IMR-90 (cell line): ENCODE measurements at regions not wholly inside any gene's neighbourhood (a gene's known extent, or its start where the extent isn't known, plus 50 kb on each side); places are given as distances from the start of the nearest gene placed in this dataset.

Source experiments
- ATAC-seq: fragments of 200-7000 bp; cut with Tn5 transposase; 2 replicates; pipeline ENCODE4 v1.9.1; 2020; ENCODE audit warnings: low read depth, mild to moderate bottlenecking, moderate library complexity
- BruUV-seq: library from RNA; stranded (reverse); fragments of 400-500 nt; replicated peaks from 2 replicates; lab custom pipeline; 2021; lab: Mats Ljungman, UMichigan
- CTCF ChIA-PET: fragments of 300-600 bp; formaldehyde crosslinking; extraction: SDS; loops from one replicate; lab custom pipeline; 2021; ENCODE audit warnings: antibody characterized with exemption; lab: Yijun Ruan, JAX
- POLR2A ChIA-PET: fragments of 300-600 bp; sonication (Branson Sonifier 250); formaldehyde crosslinking; loops from one replicate; lab custom pipeline; 2022; ENCODE audit warnings: antibody characterized with exemption; ENCODE audit not compliant: unreplicated experiment; lab: Charles Lee
- DNase-seq: peaks from one replicate; pipeline ENCODE4 v3.0.0; 2013
- H2AFZ ChIP-seq: replicated peaks from 2 replicates; pipeline ENCODE3; 2013; ENCODE audit warnings: low read length, mild to moderate bottlenecking; ENCODE audit not compliant: poor library complexity
- H2AK5ac ChIP-seq: 2 replicates; pipeline ENCODE4 v1.6.1; 2013; ENCODE audit warnings: low read depth, low read length, inconsistent platforms
- H2AK9ac ChIP-seq: replicated peaks from 2 replicates; pipeline ENCODE3; 2013; ENCODE audit warnings: mild to moderate bottlenecking, low read depth, low read length, moderate library complexity; ENCODE audit not compliant: poor library complexity
- H2BK120ac ChIP-seq: 2 replicates; pipeline ENCODE4 v1.6.1; 2013; ENCODE audit warnings: low read depth, low read length, inconsistent platforms
- H2BK15ac ChIP-seq: 3 replicates; pipeline ENCODE4 v1.6.1; 2013; ENCODE audit warnings: low read depth, low read length, inconsistent platforms
- H2BK20ac ChIP-seq: 2 replicates; pipeline ENCODE4 v1.6.1; 2013; ENCODE audit warnings: low read depth, mild to moderate bottlenecking, inconsistent platforms, low read length, moderate library complexity
- H2BK5ac ChIP-seq: 2 replicates; pipeline ENCODE4 v1.6.1; 2013; ENCODE audit warnings: mild to moderate bottlenecking, low read depth, low read length, inconsistent platforms; ENCODE audit not compliant: poor library complexity, severe bottlenecking
- H3K14ac ChIP-seq: replicated peaks from 2 replicates; pipeline ENCODE4 v1.6.1; 2013; ENCODE audit warnings: low read depth, low read length, inconsistent platforms
- H3K18ac ChIP-seq: 2 replicates; pipeline ENCODE4 v1.6.1; 2013; ENCODE audit warnings: low read depth, low read length, control low read depth
- H3K23ac ChIP-seq: 2 replicates; pipeline ENCODE4 v1.6.1; 2013; ENCODE audit warnings: low read depth, low read length, inconsistent platforms
- H3K27ac ChIP-seq: 2 replicates; pipeline ENCODE4 v1.5.1; 2013; ENCODE audit warnings: mild to moderate bottlenecking, control low read depth, low read length; ENCODE audit not compliant: insufficient read depth
- H3K27me3 ChIP-seq: 2 replicates; pipeline ENCODE4 v1.6.1; 2013; ENCODE audit warnings: low read length; ENCODE audit not compliant: control insufficient read depth, insufficient read depth
- H3K36me3 ChIP-seq: 2 replicates; pipeline ENCODE4 v1.6.1; 2013; ENCODE audit warnings: low read length, mixed read lengths; ENCODE audit not compliant: control insufficient read depth, insufficient read depth
- H3K4ac ChIP-seq: 2 replicates; pipeline ENCODE4 v1.6.1; 2013; ENCODE audit warnings: low read depth, low read length, inconsistent platforms
- H3K4me1 ChIP-seq: 2 replicates; pipeline ENCODE4 v1.6.1; 2013; ENCODE audit warnings: low read length, mixed read lengths; ENCODE audit not compliant: control insufficient read depth, insufficient read depth
- H3K4me2 ChIP-seq: 2 replicates; pipeline ENCODE4 v1.6.1; 2013; ENCODE audit warnings: low read depth, mild to moderate bottlenecking, control low read depth, low read length, moderate library complexity
- H3K4me3 ChIP-seq: 2 replicates; pipeline ENCODE4 v1.5.1; 2013; ENCODE audit warnings: low read depth, mild to moderate bottlenecking, control low read depth, low read length, moderate library complexity; ENCODE audit not compliant: insufficient read depth
- H3K56ac ChIP-seq: 2 replicates; pipeline ENCODE4 v1.6.1; 2013; ENCODE audit warnings: low read length, inconsistent platforms; ENCODE audit not compliant: insufficient read depth; ENCODE audit errors: extremely low read depth
- H3K79me1 ChIP-seq, 2 experiments: 2 replicates each; pipeline ENCODE4 v1.6.1; 2013; ENCODE audit warnings: low read length in 2 of 2, inconsistent platforms in 1 of 2, low read depth in 1 of 2
- H3K9ac ChIP-seq: 2 replicates; pipeline ENCODE4 v1.6.1; 2013; ENCODE audit warnings: low read depth, low read length, control low read depth
- H3K9me1 ChIP-seq: 2 replicates; pipeline ENCODE4 v1.6.1; 2013; ENCODE audit warnings: low read length, inconsistent platforms; ENCODE audit not compliant: insufficient read depth
- H3K9me3 ChIP-seq: 2 replicates; pipeline ENCODE4 v1.6.1; 2013; ENCODE audit warnings: low read length; ENCODE audit not compliant: control insufficient read depth, insufficient read depth
- H4K20me1 ChIP-seq: 2 replicates; pipeline ENCODE4 v1.6.1; 2013; ENCODE audit warnings: low read length, inconsistent platforms; ENCODE audit not compliant: insufficient read depth
- H4K5ac ChIP-seq: 2 replicates; pipeline ENCODE4 v1.6.1; 2013; ENCODE audit warnings: mild to moderate bottlenecking, low read depth, low read length, control low read depth
- H4K8ac ChIP-seq, 2 experiments: 2 replicates each; pipeline ENCODE4 v1.6.1; 2013; ENCODE audit warnings: low read depth in 2 of 2, low read length in 2 of 2, control low read depth in 1 of 2, inconsistent platforms in 1 of 2
- H4K91ac ChIP-seq: 2 replicates; pipeline ENCODE4 v1.6.1; 2013; ENCODE audit warnings: low read depth, low read length, inconsistent platforms; ENCODE audit not compliant: insufficient read depth
- CEBPB ChIP-seq: IDR thresholded peaks from 2 replicates; pipeline ENCODE4 v1.6.1; 2012; ENCODE audit warnings: low read depth, low read length, improper control_type of control experiment
- CHD1 ChIP-seq: IDR thresholded peaks from 2 replicates; pipeline ENCODE4 v1.6.1; 2012; ENCODE audit warnings: low read depth, low read length, improper control_type of control experiment
- ELK1 ChIP-seq: fragments of 150-350 bp; IDR thresholded peaks from 2 replicates; pipeline ENCODE4 v1.6.1; 2016; ENCODE audit warnings: low read depth, mild to moderate bottlenecking, low read length, moderate library complexity, borderline replicate concordance
- MAFK ChIP-seq: IDR thresholded peaks from 2 replicates; pipeline ENCODE4 v1.6.1; 2012; ENCODE audit warnings: low read depth, low read length, improper control_type of control experiment
- MAZ ChIP-seq: IDR thresholded peaks from 2 replicates; pipeline ENCODE4 v1.6.1; 2012; ENCODE audit warnings: low read depth, mild to moderate bottlenecking, low read length, improper control_type of control experiment, moderate library complexity, borderline replicate concordance
- MXI1 ChIP-seq: IDR thresholded peaks from 2 replicates; pipeline ENCODE4 v1.6.1; 2012; ENCODE audit warnings: low read depth, mild to moderate bottlenecking, low read length, moderate library complexity, borderline replicate concordance
- POLR2A ChIP-seq: IDR thresholded peaks from 2 replicates; pipeline ENCODE4 v1.6.1; 2012; ENCODE audit warnings: mild to moderate bottlenecking, low read depth, low read length
- RAD21 ChIP-seq: IDR thresholded peaks from 2 replicates; pipeline ENCODE4 v1.6.1; 2012; ENCODE audit warnings: low read length, improper control_type of control experiment
- RFX5 ChIP-seq: IDR thresholded peaks from 2 replicates; pipeline ENCODE4 v1.8.0; 2012; ENCODE audit warnings: low read depth, mild to moderate bottlenecking, low read length, moderate library complexity
- SMC3 ChIP-seq: fragments of 150-350 bp; IDR thresholded peaks from 2 replicates; pipeline ENCODE4 v1.6.1; 2016; ENCODE audit warnings: low read depth, mild to moderate bottlenecking, antibody characterized with exemption, low read length, moderate library complexity
- USF2 ChIP-seq: fragments of 150-350 bp; IDR thresholded peaks from 2 replicates; pipeline ENCODE4 v1.6.1; 2017; ENCODE audit warnings: mild to moderate bottlenecking, antibody characterized with exemption, low read length, low read depth
- WGBS, 2 experiments: methylation state at CpG; one replicate each; pipeline versions ENCODE4 v1.1.5 to v1.1.7; 2013; ENCODE audit warnings: missing lambda C conversion rate in 2 of 2; ENCODE audit not compliant: insufficient read length in 1 of 2; ENCODE audit errors: extremely low coverage in 2 of 2; 5-methylcytosine and 5-hydroxymethylcytosine counted together
- dilution Hi-C: fragments of 300-500 bp; cut with HindIII; formaldehyde crosslinking; loops from one replicate; pipeline ENCODE4 v1.14.3; 2018; ENCODE audit warnings: low sequenced_read_pairs; ENCODE audit not compliant: unreplicated experiment
- in situ Hi-C: fragments of 300-500 bp; cut with MboI; formaldehyde crosslinking; loops from 3 replicates; pipeline ENCODE4 v1.14.3; 2019; ENCODE audit warnings: low sequenced_read_pairs, inconsistent platforms, mixed read lengths
- intact Hi-C: fragments of 100-400 bp; cut with micrococcal nuclease; formaldehyde crosslinking; loops from 2 replicates; pipeline ENCODE4 v1.10.0; 2022

GRCh38 chr10:118501637-118502440 lies 93.6 kb downstream of the PRLHR start:
- Histone ChIP-seq H3K9me3 (no peaks in the 10 kb centered on the region), H4K20me1 (no peaks in the 10 kb centered on the region), H3K9me1 (no peaks in the 10 kb centered on the region), H3K23ac (no peak overlapping the region), H3K4ac (no peak overlapping the region), H3K4me3 (no peak overlapping the region), H3K79me1 (no peaks in the 10 kb centered on the region), H3K14ac (no peak overlapping the region), H3K36me3 (no peaks in the 10 kb centered on the region), H2BK5ac (no peak overlapping the region), H2BK15ac (no peak overlapping the region), H3K27ac (no peak overlapping the region), H4K91ac (no peak overlapping the region), H3K56ac (no peak overlapping the region), H3K9ac (no peak overlapping the region), H4K8ac (no peak overlapping the region), H2BK20ac (no peak overlapping the region), H3K4me1 (no peaks in the 10 kb centered on the region), H3K4me2 (no peak overlapping the region), H2BK120ac (no peak overlapping the region), H3K18ac (no peak overlapping the region), H4K5ac (no peak overlapping the region), H2AK9ac (no peak overlapping the region), H3K27me3 (no peaks in the 10 kb centered on the region), H2AK5ac (no peak overlapping the region), H2AFZ (no peak overlapping the region)
- CTCF ChIA-PET: no interaction called here
- POLR2A ChIA-PET: no interaction called here
- intact Hi-C loops: no loop called here
- WGBS, 2 experiments: 38% methylated on average over 6 of the region's 9 CpGs; no CpG with 5 or more reads in 1 of the 2 experiments
- dilution Hi-C loops: no loop called here
- no TSS peak for BruUV-seq
- in situ Hi-C loops: no loop called here
- ATAC-seq (no peak), DNase-seq (no peak)
- TF ChIP-seq ELK1 (no peak), POLR2A (no peak), CHD1 (no peak), RAD21 (no peak), MAZ (no peak), RFX5 (no peak), MXI1 (no peak), USF2 (no peak), SMC3 (no peak), MAFK (no peak), CEBPB (no peak)
